Vagina (tissue), 2 donors: ENCODE measurements at regions not wholly inside any gene's neighbourhood (a gene's known extent, or its start where the extent isn't known, plus 50 kb on each side); places are given as distances from the start of the nearest gene placed in this dataset.

ENCODE experiments used
- DNase-seq, 2 donors: peaks; one replicate each; pipeline ENCODE4 v3.0.0-alpha.2; 2017; ENCODE audit errors: extremely low spot score in 2 of 2
- H3K27ac ChIP-seq: fragments of 200-600 bp; sonication (generic); one replicate; pipeline ENCODE4 v1.5.1; 2019
- H3K27me3 ChIP-seq: fragments of 200-600 bp; sonication (generic); one replicate; pipeline ENCODE4 v1.5.1; 2019
- H3K36me3 ChIP-seq, 2 donors: fragments of 200-600 bp; sonication (generic); one replicate each; pipeline ENCODE4 v1.5.1; 2017 to 2019
- H3K4me1 ChIP-seq: fragments of 200-600 bp; sonication (generic); one replicate; pipeline ENCODE4 v1.5.1; 2019
- H3K4me3 ChIP-seq, 2 donors: fragments of 200-600 bp; sonication (generic); 1 replicate in 1 of 2; 2 replicates in 1 of 2; pipeline ENCODE4 v1.5.1; 2016 to 2019
- H3K9me3 ChIP-seq: fragments of 200-600 bp; sonication (generic); one replicate; pipeline ENCODE4 v1.5.1; 2019
- POLR2A ChIP-seq, 2 donors: fragments of 450-650 bp; IDR thresholded peaks; one replicate each; pipeline ENCODE4 v1.6.1; 2017; ENCODE audit warnings: antibody characterized with exemption in 2 of 2, mild to moderate bottlenecking in 2 of 2, moderate library complexity in 2 of 2
- POLR2AphosphoS5 ChIP-seq, 2 donors: sonication (generic); formaldehyde crosslinking; IDR thresholded peaks; one replicate each; pipeline ENCODE4 v1.9.0; 2017; ENCODE audit warnings: antibody characterized with exemption in 2 of 2, mild to moderate bottlenecking in 2 of 2, low read depth in 1 of 2; ENCODE audit not compliant: insufficient read depth in 1 of 2
- intact Hi-C: fragments of 100-400 bp; cut with DNase I; formaldehyde crosslinking; loops from one replicate; pipeline ENCODE4 v1.15.1; 2023
- TF ChIP-seq, protein P1 (sequence below), 3 experiments: fragments of 450-650 bp in 2 of 3; fragments of 200-600 bp in 1 of 3; sonication (generic) in 1 of 3; IDR thresholded peaks; one replicate each; pipeline ENCODE4 v1.5.1; 2017 to 2019; ENCODE audit warnings: antibody characterized with exemption in 3 of 3, mild to moderate bottlenecking in 2 of 3, moderate library complexity in 2 of 3

DNA sequence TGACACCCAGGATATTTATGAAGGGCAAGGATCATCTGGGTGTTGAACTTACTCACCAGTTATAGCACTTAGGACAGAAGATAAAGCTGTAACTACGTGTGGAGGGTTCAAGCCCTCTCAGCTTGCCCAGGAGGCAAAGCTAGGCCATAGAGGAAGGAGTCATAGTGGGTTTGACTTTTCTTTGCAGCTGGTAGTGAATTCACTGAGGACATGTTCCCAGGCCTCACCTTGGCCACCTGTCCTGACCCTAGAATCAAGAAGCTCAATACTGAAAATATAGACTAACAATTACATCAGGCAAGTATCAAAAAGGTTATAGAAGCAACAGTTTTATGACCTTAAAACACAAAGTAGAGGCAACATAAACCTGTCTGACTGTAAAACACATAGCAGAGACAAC is 1207.7 kb downstream of the SLITRK1 start:
- intact Hi-C loops, result no loop called here
- TF ChIP-seq POLR2AphosphoS5 (IDR thresholded peaks at IDR 0.05; ENCODE audit: insufficient read depth in 1 of 2, low read depth in 1 of 2) (no peak), POLR2A (IDR thresholded peaks at IDR 0.05) (no peak)
- TF ChIP-seq, protein P1, sequence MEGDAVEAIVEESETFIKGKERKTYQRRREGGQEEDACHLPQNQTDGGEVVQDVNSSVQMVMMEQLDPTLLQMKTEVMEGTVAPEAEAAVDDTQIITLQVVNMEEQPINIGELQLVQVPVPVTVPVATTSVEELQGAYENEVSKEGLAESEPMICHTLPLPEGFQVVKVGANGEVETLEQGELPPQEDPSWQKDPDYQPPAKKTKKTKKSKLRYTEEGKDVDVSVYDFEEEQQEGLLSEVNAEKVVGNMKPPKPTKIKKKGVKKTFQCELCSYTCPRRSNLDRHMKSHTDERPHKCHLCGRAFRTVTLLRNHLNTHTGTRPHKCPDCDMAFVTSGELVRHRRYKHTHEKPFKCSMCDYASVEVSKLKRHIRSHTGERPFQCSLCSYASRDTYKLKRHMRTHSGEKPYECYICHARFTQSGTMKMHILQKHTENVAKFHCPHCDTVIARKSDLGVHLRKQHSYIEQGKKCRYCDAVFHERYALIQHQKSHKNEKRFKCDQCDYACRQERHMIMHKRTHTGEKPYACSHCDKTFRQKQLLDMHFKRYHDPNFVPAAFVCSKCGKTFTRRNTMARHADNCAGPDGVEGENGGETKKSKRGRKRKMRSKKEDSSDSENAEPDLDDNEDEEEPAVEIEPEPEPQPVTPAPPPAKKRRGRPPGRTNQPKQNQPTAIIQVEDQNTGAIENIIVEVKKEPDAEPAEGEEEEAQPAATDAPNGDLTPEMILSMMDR (IDR thresholded peaks at IDR 0.05), result no peak
- Histone ChIP-seq H3K27ac (no peak overlapping the region), H3K9me3 (no peaks in the 10 kb centered on the region), H3K27me3 (no peaks in the 10 kb centered on the region), H3K36me3 (no peaks in the 10 kb centered on the region), H3K4me3 (no peak overlapping the region), H3K4me1 (no peaks in the 10 kb centered on the region)
- no peak for DNase-seq

GRCh38 chr13:82672248-82672647 is 1210.0 kb downstream of the SLITRK1 start:
- no peak for DNase-seq
- Histone ChIP-seq H3K9me3 (no peaks in the 10 kb centered on the region), H3K4me1 (no peaks in the 10 kb centered on the region), H3K27ac (no peak overlapping the region), H3K36me3 (no peaks in the 10 kb centered on the region), H3K27me3 (no peaks in the 10 kb centered on the region), H3K4me3 (no peak overlapping the region)
- intact Hi-C loops, result no loop called here
- TF ChIP-seq POLR2AphosphoS5 (IDR thresholded peaks at IDR 0.05; ENCODE audit: insufficient read depth in 1 of 2, low read depth in 1 of 2) (no peak), POLR2A (IDR thresholded peaks at IDR 0.05) (no peak)
- TF ChIP-seq, protein P1 (IDR thresholded peaks at IDR 0.05), result no peak

DNA sequence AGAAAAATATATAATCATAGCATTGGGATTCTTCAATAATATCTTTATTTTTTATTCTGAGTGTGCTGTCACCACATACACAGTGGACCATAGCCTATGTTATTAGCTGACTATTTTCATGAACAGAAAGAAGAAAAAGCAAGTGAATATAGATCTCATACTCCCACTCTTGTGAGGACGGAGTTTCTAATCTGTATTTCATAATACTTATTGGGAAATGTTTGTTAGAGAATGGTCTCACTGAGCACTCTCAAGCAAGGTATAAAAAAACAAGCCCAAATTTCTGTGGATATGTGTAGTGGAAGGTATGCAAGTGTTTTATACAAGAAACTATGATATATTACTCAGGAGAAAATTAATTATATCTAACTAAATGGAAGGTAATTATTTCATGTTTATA is 1218.1 kb downstream of the SLITRK1 start:
- intact Hi-C loops, result no loop called here
- no peaks in the 10 kb centered on the region for H3K9me3 ChIP-seq
- no peak overlapping the region for H3K27ac ChIP-seq
- TF ChIP-seq POLR2AphosphoS5 (IDR thresholded peaks at IDR 0.05; ENCODE audit: insufficient read depth in 1 of 2, low read depth in 1 of 2), result no peak
- TF ChIP-seq, protein P1 (IDR thresholded peaks at IDR 0.05), result no peak
- no peak for TF ChIP-seq POLR2A (IDR thresholded peaks at IDR 0.05)
- no peak overlapping the region for H3K4me3 ChIP-seq
- no peaks in the 10 kb centered on the region for H3K27me3 ChIP-seq
- no peaks in the 10 kb centered on the region for H3K4me1 ChIP-seq
- DNase-seq, result no peak
- H3K36me3 ChIP-seq, result no peaks in the 10 kb centered on the region

DNA sequence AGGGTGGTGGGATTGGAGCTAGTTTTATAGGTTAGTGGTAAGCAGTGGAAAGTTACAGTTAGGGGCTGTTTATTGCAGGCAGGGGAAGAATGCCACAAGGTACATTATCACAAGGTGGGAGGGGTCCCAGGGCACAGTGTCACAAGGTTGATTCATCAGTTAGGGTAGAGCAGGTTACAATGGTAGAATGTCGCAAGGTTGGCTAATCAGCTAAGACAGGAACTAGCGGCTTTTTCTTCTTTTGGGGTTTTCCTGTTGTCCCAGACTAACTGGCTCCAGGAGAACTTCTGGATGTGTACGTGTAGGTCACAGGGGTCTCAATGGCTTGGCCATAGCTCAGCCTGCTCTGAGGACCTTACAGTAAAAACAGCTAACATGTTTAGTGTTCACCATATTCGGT is 1221.1 kb downstream of the SLITRK1 start:
- DNase-seq, result no peak
- H3K27me3 ChIP-seq, result no peaks in the 10 kb centered on the region
- no peak overlapping the region for H3K4me3 ChIP-seq
- no peaks in the 10 kb centered on the region for H3K4me1 ChIP-seq
- H3K36me3 ChIP-seq, result no peaks in the 10 kb centered on the region
- TF ChIP-seq, protein P1 (IDR thresholded peaks at IDR 0.05), result no peak
- TF ChIP-seq POLR2AphosphoS5 (IDR thresholded peaks at IDR 0.05; ENCODE audit: insufficient read depth in 1 of 2, low read depth in 1 of 2) (no peak), POLR2A (IDR thresholded peaks at IDR 0.05) (no peak)
- intact Hi-C loops, result no loop called here
- no peak overlapping the region for H3K27ac ChIP-seq
- no peaks in the 10 kb centered on the region for H3K9me3 ChIP-seq

DNA sequence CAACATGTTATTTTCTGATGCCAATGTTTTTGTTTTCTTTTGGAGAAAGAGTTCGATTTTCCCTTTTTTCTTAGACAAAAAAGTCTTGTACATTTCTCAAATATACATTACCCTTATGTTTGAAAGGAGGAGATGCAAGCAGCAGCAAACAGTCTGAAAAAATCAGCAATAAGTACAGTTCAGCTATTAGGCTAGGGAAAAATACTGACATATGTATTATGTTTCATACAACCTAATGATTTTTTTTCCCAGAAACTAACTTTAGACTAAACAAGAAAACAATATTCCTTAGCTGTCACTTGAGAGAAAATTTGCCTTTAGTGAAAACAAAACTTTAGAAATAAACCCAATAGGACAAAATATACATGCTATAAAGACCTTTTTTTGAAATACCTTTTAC is 1223.5 kb downstream of the SLITRK1 start:
- Histone ChIP-seq H3K27me3 (no peaks in the 10 kb centered on the region), H3K4me3 (no peak overlapping the region), H3K4me1 (no peaks in the 10 kb centered on the region), H3K36me3 (no peaks in the 10 kb centered on the region), H3K27ac (no peak overlapping the region), H3K9me3 (no peaks in the 10 kb centered on the region)
- no peak for DNase-seq
- intact Hi-C loops, result no loop called here
- TF ChIP-seq, protein P1 (IDR thresholded peaks at IDR 0.05), result no peak
- TF ChIP-seq POLR2A (IDR thresholded peaks at IDR 0.05) (no peak), POLR2AphosphoS5 (IDR thresholded peaks at IDR 0.05; ENCODE audit: insufficient read depth in 1 of 2, low read depth in 1 of 2) (no peak)
